NB4 (cell line): ENCODE measurements at regions not wholly inside any gene's neighbourhood (a gene's known extent, or its start where the extent isn't known, plus 50 kb on each side); places are given as distances from the start of the nearest gene placed in this dataset.

Source experiments
- CTCF ChIP-seq: IDR thresholded peaks from one replicate; pipeline ENCODE4 v1.5.1; 2012; ENCODE audit warnings: low read depth, low read length
- POLR2A ChIP-seq: IDR thresholded peaks from 2 replicates; pipeline ENCODE4 v1.6.1; 2011; ENCODE audit warnings: mild to moderate bottlenecking; ENCODE audit not compliant: insufficient read length; ENCODE audit errors: extremely low read depth

- TF ChIP-seq CTCF (no peak), POLR2A (no peak)
Measured at GRCh38 chr13:56718791-56719190, 421.9 kb upstream of the PRR20A start.
